ENCODE measurements at regions not wholly inside any gene's neighbourhood (a gene's known extent, or its start where the extent isn't known, plus 50 kb on each side); places are given as distances from the start of the nearest gene placed in this dataset.

DNA sequence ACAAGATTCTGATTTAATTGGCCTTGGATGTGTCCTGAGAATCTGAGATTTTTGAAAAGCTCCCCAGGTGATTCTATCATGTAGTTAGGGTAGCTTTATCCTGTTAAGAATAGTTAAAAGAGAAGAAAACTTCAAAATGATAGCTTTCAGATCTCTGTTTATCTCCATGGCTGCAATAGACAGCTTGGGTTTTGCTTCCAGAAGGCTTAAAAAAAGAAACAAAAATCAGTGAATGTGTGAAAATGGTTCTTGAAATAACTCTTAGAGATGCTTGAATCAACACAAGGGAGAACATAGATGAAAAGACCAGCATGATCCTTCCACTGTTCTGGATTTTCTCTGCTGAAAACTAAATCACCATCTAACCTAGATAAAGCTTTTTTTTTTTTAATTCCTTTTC, 60.8 kb upstream of the TMC3 start:
- DNase-seq (no peak), ATAC-seq (no peak)
- no peaks in the 10 kb centered on the region for H3K4me1 Mint-ChIP-seq
- H3K36me3 Mint-ChIP-seq, result peaks cover 0 to 17% (median 7%) of the 10 kb centered on the region in 5 donors
- no peaks in the 10 kb centered on the region for H3K36me3 ChIP-seq (ENCODE audit: control insufficient read depth in 2 of 3, insufficient read depth in 3 of 3, low read length in 3 of 3)
- no peak overlapping the region for H3K27ac Mint-ChIP-seq
- no peak overlapping the region for H3K4me3 Mint-ChIP-seq
- peaks cover 15 to 38% (median 21%) of the 10 kb centered on the region in 5 donors for H3K27me3 Mint-ChIP-seq
- no peaks in the 10 kb centered on the region for H3K27me3 ChIP-seq (ENCODE audit: control insufficient read depth in 2 of 2, insufficient read depth in 2 of 2, low read length in 2 of 2)
- ChIA-PET POLR2A (no interaction called here), CTCF (no interaction called here)
- H3K27ac ChIP-seq (ENCODE audit: low read depth, low read length), result no peak overlapping the region
- H3K9me3 Mint-ChIP-seq, result peaks cover 0 to 24% (median 7%) of the 10 kb centered on the region in 11 donors
- H3K4me1 ChIP-seq (ENCODE audit: control insufficient read depth in 2 of 2, insufficient read depth in 2 of 2, low read length in 2 of 2), result no peaks in the 10 kb centered on the region
- H3K4me3 ChIP-seq (ENCODE audit: low read length), result no peak overlapping the region
- no peaks in the 10 kb centered on the region for H3K9me3 ChIP-seq (ENCODE audit: control insufficient read depth in 2 of 3, low read length in 3 of 3)
- intact Hi-C loops (cut with micrococcal nuclease), result no loop called here

DNA sequence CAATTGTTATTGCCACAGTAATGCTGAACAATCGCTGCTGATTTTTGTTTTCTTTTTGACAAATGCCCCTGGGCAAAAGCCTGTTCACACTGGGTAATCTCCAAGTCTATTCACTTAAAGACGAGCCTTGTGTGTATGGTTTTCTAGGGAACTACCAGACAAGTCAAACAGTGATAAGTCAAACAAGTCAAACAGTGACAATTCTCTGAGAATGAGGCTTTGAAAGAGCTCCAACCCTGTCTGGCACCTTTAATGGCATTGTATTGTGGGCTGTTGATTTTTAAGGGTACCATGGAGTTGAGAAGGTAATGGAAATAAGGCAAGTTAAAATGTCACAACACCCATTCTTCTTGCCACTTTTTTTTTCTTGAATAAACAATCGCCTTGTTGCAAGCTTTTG, 59.4 kb upstream of the TMC3 start:
- H3K4me3 ChIP-seq (ENCODE audit: low read length), result no peak overlapping the region
- no peak overlapping the region for H3K27ac ChIP-seq (ENCODE audit: low read depth, low read length)
- Mint-ChIP-seq H3K27ac (no peak overlapping the region), H3K4me3 (no peak overlapping the region), H3K36me3 (peaks cover 0 to 17% (median 7%) of the 10 kb centered on the region in 5 donors), H3K4me1 (no peaks in the 10 kb centered on the region), H3K27me3 (peaks cover 19 to 38% (median 28%) of the 10 kb centered on the region in 5 donors), H3K9me3 (peaks cover 0 to 24% (median 10%) of the 10 kb centered on the region in 11 donors)
- H3K9me3 ChIP-seq (ENCODE audit: control insufficient read depth in 2 of 3, low read length in 3 of 3), result no peaks in the 10 kb centered on the region
- no peak for ATAC-seq
- CTCF ChIA-PET, result no interaction called here
- no peak for DNase-seq
- POLR2A ChIA-PET, result no interaction called here
- no peaks in the 10 kb centered on the region for H3K4me1 ChIP-seq (ENCODE audit: control insufficient read depth in 2 of 2, insufficient read depth in 2 of 2, low read length in 2 of 2)
- H3K36me3 ChIP-seq (ENCODE audit: control insufficient read depth in 2 of 3, insufficient read depth in 3 of 3, low read length in 3 of 3), result no peaks in the 10 kb centered on the region
- H3K27me3 ChIP-seq (ENCODE audit: control insufficient read depth in 2 of 2, insufficient read depth in 2 of 2, low read length in 2 of 2), result no peaks in the 10 kb centered on the region
- intact Hi-C loops (cut with micrococcal nuclease), result no loop called here

DNA sequence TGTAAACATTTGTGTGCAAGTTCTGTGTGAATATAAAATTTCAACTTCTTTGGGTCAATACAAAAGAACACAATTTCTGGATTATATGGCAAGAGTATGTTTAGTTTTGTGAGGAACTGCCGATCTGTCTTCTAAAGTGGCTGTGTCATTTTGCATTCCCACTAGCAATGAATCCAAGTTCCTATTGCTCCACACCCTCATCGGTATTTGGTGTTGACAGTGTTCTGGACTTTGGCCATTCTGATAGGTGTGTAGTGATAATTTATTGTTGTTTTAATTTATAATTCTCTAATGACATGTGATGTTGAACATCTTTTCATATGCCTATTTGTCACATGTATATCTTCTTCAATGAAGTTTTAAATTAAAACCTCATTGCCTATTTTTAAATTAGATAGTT, 58.2 kb upstream of the TMC3 start:
- H3K27ac ChIP-seq (ENCODE audit: low read depth, low read length), result no peak overlapping the region
- Mint-ChIP-seq H3K4me1 (no peaks in the 10 kb centered on the region), H3K27me3 (peaks cover 19 to 38% (median 28%) of the 10 kb centered on the region in 5 donors), H3K27ac (no peak overlapping the region), H3K36me3 (peaks cover 0 to 17% (median 7%) of the 10 kb centered on the region in 5 donors), H3K9me3 (peaks cover 0 to 24% (median 10%) of the 10 kb centered on the region in 11 donors), H3K4me3 (no peak overlapping the region)
- no peaks in the 10 kb centered on the region for H3K36me3 ChIP-seq (ENCODE audit: control insufficient read depth in 2 of 3, insufficient read depth in 3 of 3, low read length in 3 of 3)
- no peaks in the 10 kb centered on the region for H3K4me1 ChIP-seq (ENCODE audit: control insufficient read depth in 2 of 2, insufficient read depth in 2 of 2, low read length in 2 of 2)
- ChIA-PET POLR2A (no interaction called here), CTCF (interaction anchor here (0.6 kb wide), 1 partner anchor 280 kb away, joined by 4 read pairs; no protein-coding TSS in a partner anchor)
- H3K9me3 ChIP-seq (ENCODE audit: control insufficient read depth in 2 of 3, low read length in 3 of 3), result no peaks in the 10 kb centered on the region
- no peaks in the 10 kb centered on the region for H3K27me3 ChIP-seq (ENCODE audit: control insufficient read depth in 2 of 2, insufficient read depth in 2 of 2, low read length in 2 of 2)
- no peak overlapping the region for H3K4me3 ChIP-seq (ENCODE audit: low read length)
- DNase-seq (no peak), ATAC-seq (no peak)
- intact Hi-C loops (cut with micrococcal nuclease), result no loop called here

DNA sequence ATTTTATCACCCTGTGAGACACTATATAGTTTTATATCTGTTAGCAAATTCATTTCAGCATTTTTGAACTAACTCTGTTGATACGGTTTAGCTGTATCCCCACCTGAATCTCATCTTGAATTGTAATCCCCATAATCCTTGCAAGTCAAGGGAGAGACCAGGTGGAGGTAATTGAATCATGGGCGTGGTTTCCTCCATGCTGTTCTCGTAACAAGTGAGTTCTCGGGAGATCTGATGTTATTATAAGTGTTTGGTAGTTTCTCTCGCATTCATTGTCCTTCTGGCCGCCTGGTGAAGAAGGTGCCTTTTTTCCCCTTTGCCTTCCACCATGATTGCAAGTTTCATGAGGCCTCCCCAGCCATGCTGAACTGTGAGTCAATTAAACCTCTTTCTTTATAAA, 53.2 kb upstream of the TMC3 start:
- Mint-ChIP-seq H3K4me1 (no peaks in the 10 kb centered on the region), H3K27me3 (peaks cover 0 to 38% (median 10%) of the 10 kb centered on the region in 5 donors), H3K9me3 (peaks cover 0 to 22% (median 10%) of the 10 kb centered on the region in 11 donors), H3K36me3 (peaks cover 0 to 17% (median 4%) of the 10 kb centered on the region in 5 donors), H3K4me3 (no peak overlapping the region), H3K27ac (peak overlapping the region in 1 of 9 donors; percentile 28)
- no peak for DNase-seq
- H3K9me3 ChIP-seq (ENCODE audit: control insufficient read depth in 2 of 3, low read length in 3 of 3), result no peaks in the 10 kb centered on the region
- CTCF ChIA-PET, result no interaction called here
- no peak for ATAC-seq
- H3K36me3 ChIP-seq (ENCODE audit: control insufficient read depth in 2 of 3, insufficient read depth in 3 of 3, low read length in 3 of 3), result no peaks in the 10 kb centered on the region
- H3K4me1 ChIP-seq (ENCODE audit: control insufficient read depth in 2 of 2, insufficient read depth in 2 of 2, low read length in 2 of 2), result no peaks in the 10 kb centered on the region
- POLR2A ChIA-PET, result no interaction called here
- intact Hi-C loops (cut with micrococcal nuclease), result no loop called here
- no peaks in the 10 kb centered on the region for H3K27me3 ChIP-seq (ENCODE audit: control insufficient read depth in 2 of 2, insufficient read depth in 2 of 2, low read length in 2 of 2)
- no peak overlapping the region for H3K4me3 ChIP-seq (ENCODE audit: low read length)
- no peak overlapping the region for H3K27ac ChIP-seq (ENCODE audit: low read depth, low read length)

DNA sequence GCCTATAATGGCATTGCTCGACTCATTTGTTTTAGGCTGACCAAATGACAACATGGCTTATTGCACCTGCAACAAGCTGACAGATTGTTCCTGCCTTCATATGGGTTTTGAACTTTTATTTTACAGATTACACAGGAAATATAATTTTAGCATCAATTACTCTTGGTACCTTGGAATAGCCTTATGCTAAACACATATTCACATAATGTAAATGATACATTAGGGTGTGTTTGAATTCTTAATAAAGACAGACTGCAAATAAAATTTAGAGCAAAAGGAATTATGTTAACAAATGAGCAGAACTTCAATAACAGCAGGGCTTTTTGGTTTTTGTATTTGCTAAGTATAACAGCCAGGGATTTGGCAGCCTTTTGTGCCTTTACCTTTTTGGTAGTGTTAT, 51.9 kb upstream of the TMC3 start:
- H3K4me1 ChIP-seq (ENCODE audit: control insufficient read depth in 2 of 2, insufficient read depth in 2 of 2, low read length in 2 of 2), result no peaks in the 10 kb centered on the region
- ATAC-seq, result no peak
- Mint-ChIP-seq H3K4me1 (no peaks in the 10 kb centered on the region), H3K4me3 (no peak overlapping the region), H3K27me3 (peaks cover 0 to 36% (median 0%) of the 10 kb centered on the region in 5 donors), H3K36me3 (peaks cover 0 to 6% (median 0%) of the 10 kb centered on the region in 5 donors), H3K9me3 (peaks cover 0 to 10% (median 0%) of the 10 kb centered on the region in 11 donors), H3K27ac (no peak overlapping the region)
- no peaks in the 10 kb centered on the region for H3K27me3 ChIP-seq (ENCODE audit: control insufficient read depth in 2 of 2, insufficient read depth in 2 of 2, low read length in 2 of 2)
- H3K27ac ChIP-seq (ENCODE audit: low read depth, low read length), result no peak overlapping the region
- intact Hi-C loops (cut with micrococcal nuclease), result no loop called here
- no peak for DNase-seq
- no peak overlapping the region for H3K4me3 ChIP-seq (ENCODE audit: low read length)
- CTCF ChIA-PET, result no interaction called here
- no peaks in the 10 kb centered on the region for H3K9me3 ChIP-seq (ENCODE audit: control insufficient read depth in 2 of 3, low read length in 3 of 3)
- H3K36me3 ChIP-seq (ENCODE audit: control insufficient read depth in 2 of 3, insufficient read depth in 3 of 3, low read length in 3 of 3), result no peaks in the 10 kb centered on the region
- POLR2A ChIA-PET, result no interaction called here

All from naive thymus-derived CD4-positive, alpha-beta T cell (primary cell).